Right lobe of liver (tissue), 4 donors: ENCODE measurements at regions not wholly inside any gene's neighbourhood (a gene's known extent, or its start where the extent isn't known, plus 50 kb on each side); places are given as distances from the start of the nearest gene placed in this dataset.

Source experiments
- POLR2A ChIP-seq: fragments of 450-650 bp; IDR thresholded peaks from one replicate; pipeline ENCODE4 v1.6.1; 2017; ENCODE audit warnings: antibody characterized with exemption, mild to moderate bottlenecking
- TF ChIP-seq, protein P1 (sequence below), 4 donors: fragments of 200-600 bp in 3 of 4; fragments of 450-650 bp in 1 of 4; IDR thresholded peaks; one replicate each; pipeline versions ENCODE4 v1.5.1 to v1.8.0; 2016 to 2022; ENCODE audit warnings: antibody characterized with exemption in 4 of 4, mild to moderate bottlenecking in 2 of 4
- donor health status: DM: no; HTN: no; CAD: no.
- donor health status: DM: no; HTN: no; CAD: no.
- donor health status: DM: no; HTN: yes; CAD: no.

DNA sequence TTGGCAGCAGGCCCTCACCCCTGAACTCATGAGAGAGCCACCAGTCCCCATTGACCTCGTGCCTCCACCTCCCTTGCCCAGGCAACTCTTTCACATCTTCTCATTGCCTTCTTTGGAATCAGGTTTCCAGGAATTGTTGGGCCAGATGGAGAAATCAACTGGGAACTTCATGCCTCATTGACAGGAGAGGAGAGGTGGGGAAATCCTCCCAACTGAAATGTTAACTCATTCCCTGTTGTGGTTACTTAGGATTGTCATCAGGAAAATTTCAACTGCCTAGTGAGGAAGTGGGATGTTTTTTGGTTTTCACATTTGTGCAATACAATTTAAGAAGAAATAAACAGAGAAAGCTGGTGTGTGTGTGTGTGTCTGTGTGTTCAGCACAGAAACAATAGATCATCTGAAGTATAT is 106.6 kb upstream of the INHBA start:
- TF ChIP-seq, protein P1, sequence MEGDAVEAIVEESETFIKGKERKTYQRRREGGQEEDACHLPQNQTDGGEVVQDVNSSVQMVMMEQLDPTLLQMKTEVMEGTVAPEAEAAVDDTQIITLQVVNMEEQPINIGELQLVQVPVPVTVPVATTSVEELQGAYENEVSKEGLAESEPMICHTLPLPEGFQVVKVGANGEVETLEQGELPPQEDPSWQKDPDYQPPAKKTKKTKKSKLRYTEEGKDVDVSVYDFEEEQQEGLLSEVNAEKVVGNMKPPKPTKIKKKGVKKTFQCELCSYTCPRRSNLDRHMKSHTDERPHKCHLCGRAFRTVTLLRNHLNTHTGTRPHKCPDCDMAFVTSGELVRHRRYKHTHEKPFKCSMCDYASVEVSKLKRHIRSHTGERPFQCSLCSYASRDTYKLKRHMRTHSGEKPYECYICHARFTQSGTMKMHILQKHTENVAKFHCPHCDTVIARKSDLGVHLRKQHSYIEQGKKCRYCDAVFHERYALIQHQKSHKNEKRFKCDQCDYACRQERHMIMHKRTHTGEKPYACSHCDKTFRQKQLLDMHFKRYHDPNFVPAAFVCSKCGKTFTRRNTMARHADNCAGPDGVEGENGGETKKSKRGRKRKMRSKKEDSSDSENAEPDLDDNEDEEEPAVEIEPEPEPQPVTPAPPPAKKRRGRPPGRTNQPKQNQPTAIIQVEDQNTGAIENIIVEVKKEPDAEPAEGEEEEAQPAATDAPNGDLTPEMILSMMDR (IDR thresholded peaks at IDR 0.05) = no peak
- no peak for TF ChIP-seq POLR2A
